CD4-positive, alpha-beta T cell treated with Interleukin-21 for 1 hour (primary cell): ENCODE measurements at regions not wholly inside any gene's neighbourhood (a gene's known extent, or its start where the extent isn't known, plus 50 kb on each side); places are given as distances from the start of the nearest gene placed in this dataset.

Source experiments
- DNase-seq: peaks from one replicate; pipeline ENCODE4 v3.0.0-alpha.2; 2020

DNA sequence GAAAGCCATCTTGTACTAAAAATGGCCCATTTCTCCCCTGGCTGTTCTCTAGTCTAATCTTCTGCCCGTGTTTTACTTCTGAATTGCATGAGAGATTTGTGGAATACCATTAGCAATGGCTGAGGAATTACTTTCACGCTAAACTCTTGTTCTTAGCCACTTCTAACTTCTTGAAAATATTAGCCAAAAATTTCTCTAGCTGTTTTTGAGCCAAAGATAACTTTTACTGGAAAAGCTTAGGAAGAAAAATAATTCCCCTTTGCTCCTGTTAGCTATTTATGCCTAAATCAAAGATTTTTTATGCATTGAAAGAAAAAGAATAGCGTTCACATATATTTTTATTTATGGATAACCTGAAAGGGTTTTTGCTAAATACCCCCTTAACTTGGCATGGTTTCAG is 287.8 kb downstream of the MTRR start:
- no peak for DNase-seq

GRCh38 chr5:8157320-8157822 is 288.4 kb downstream of the MTRR start:
- no peak for DNase-seq

- no peak for DNase-seq
Measured at GRCh38 chr5:8176101-8176693, 307.2 kb downstream of the MTRR start.

DNA sequence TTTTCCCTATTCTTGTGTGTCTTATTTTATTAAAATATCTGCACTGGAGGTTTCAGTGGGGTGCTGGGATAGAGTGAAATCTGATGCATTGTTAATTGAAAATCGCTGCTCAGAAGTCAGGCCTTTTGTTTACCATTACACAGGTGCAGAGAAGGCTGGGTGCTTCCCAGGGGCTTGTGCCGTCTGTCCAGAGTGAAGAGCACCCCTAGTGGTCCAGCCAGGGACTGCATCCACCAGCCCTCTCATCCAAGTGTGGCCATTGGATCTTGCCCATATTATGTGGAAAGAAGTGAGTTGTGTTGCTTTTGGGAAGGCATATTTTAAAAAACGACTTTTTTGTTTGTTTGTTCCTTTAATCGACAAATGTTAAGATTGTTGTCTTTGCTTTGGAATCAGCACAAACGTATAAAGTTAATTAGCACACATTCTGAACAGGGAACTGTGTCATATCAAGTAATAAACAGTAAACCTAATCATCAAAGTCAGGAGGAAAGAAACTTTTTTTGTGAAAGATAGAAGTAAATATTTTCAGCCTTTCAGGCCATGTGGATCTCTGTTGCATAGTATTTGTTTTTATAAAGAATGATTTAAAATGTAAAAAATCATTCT is 315.6 kb downstream of the MTRR start:
- DNase-seq: peak; percentile 15

GRCh38 chr5:8185852-8186251 is 316.9 kb downstream of the MTRR start:
- DNase-seq: no peak

- DNase-seq: no peak
Measured at GRCh38 chr5:8188874-8189565, 320.1 kb downstream of the MTRR start.

DNA sequence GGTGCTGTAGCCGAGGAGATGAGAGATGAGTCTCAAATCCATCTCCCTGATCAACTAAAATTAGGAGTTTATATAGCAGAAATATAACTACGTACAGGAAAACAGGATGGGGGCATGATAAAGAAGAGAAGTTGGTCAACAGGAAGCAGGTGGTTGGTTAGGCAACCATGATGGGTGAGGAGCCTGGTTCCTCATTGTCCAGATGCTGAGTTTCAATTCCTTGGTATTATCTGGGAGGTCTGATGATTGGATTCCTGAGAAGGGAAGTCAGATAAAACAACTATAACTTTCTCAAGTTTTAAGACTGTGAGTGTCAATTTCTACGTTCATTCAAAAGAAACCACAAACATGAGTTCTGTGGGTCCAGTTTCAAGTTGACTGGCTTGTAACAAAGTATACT is 323.9 kb downstream of the MTRR start:
- DNase-seq: no peak

- no peak for DNase-seq
Measured at GRCh38 chr5:8196061-8196460, 327.1 kb downstream of the MTRR start.

- DNase-seq: no peak
Measured at GRCh38 chr5:8208307-8208706, 339.4 kb downstream of the MTRR start.

DNA sequence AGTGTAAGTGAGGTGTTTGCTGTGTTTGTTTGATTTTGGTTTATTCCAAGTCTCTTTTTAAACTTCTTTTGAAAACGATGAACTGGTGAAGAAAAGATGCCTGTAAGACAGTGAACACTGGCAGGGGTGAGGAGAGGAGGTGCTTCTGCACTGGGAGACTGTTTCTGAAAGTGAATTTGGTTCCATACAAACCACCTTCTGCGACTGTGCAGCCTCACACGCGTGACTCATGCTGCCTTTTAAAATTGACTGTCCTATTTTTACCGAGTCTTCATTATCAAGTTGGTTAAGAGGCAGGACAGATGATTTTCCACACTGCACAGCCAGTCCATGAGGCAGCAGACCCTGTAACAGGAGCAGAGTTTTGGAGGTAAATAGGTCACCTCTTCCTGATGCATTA is 340.6 kb downstream of the MTRR start:
- DNase-seq: no peak

- DNase-seq: no peak
Measured at GRCh38 chr5:8213701-8214240, 344.8 kb downstream of the MTRR start.

DNA sequence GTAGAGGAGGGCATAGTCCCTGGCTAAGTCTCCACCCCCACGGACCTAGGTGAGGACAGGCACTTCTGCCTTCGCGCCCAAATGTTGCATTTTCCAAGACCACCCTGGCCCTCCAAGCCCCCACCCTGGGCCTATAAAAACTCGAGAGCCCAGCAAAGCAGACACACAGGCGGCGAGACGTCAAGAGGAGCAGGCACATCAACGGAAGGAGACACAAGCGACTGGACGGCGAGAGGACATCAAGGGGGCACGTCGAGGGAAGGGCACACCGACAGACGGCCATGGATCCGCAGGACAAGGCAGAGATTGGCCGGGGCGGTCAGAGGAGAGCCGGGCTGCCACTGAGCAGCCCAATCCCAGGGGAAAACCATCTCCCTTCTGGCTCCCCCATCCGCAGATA is 348.0 kb downstream of the MTRR start:
- DNase-seq: no peak

- no peak for DNase-seq
Measured at GRCh38 chr5:8226148-8226547, 357.2 kb downstream of the MTRR start.

DNA sequence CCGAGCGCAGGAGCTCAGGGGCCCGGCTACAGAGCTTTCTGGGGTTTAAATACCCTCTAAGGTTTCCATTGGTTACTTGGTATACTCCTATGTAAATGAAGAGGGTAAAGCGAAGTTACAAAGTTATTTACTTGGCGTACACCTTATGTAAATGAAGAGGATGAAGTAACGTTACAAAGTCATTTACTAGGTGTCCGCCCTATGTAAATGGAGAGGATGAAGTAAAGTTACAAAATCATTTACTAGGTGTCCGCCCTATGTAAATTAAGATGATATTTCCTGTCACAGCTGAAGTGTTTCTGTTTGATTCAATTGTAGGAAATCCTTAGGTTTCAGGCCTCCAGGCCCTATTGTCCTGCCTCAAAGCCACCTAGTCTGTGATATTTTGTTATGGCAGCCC is 358.2 kb downstream of the MTRR start:
- no peak for DNase-seq

DNA sequence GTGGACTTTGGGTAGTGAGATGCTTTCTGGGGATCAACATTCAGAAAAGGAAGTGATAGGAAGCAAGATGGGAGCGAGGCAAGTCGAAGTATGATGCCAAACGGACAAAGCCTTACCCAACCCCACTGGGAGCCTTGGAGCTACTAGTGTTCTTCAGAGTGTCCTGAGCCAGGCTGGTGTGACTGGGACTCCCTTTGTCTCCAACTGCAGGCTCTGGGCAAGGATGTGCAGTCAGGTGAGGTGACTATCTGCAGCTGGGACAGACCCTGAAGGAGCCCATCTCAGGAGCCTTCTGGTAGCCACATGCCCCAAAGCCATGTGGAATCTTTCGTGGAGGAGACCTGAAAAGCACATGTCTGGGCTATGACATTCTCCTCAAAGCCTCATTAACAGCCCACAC is 360.6 kb downstream of the MTRR start:
- DNase-seq: no peak

DNA sequence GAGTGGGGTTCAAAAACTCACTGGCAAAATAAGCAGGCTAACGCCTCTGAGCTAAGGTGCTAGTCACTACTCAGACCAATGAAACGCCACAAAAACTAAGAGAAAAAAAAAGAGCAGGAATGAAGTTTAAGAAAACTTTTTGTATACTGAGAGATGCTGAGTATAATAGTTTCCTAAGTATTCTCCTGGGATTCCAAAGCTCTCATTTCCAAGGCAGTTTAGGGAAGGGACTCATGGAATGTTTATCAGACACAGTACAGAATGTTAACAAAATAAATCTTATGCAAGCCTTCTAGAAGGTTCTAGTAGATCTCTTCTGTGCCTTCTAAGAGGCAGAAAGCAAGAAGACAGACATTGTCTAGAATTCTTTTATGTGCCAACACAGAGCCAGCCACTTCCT is 361.9 kb downstream of the MTRR start:
- no peak for DNase-seq

DNA sequence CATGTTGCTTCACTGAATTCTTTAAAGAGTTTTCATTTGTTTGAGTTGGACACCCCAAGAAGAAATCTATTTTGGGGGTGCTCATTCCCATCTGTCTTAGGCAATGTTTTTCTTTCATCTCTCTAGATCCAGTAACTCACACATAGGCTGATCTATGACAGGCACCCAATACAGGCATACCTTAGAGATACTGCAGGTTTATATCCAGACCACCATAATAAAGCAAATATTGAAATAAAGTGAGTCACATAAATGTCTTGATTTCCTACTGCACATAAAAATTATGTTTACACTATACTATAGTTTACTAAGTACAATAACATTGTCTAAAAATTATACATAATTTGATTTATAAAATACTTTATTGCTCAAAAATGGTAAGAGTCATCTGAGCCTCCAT is 364.5 kb downstream of the MTRR start:
- DNase-seq: no peak

GRCh38 chr5:8234179-8234770 is 365.3 kb downstream of the MTRR start:
- DNase-seq: no peak

- DNase-seq: no peak
Measured at GRCh38 chr5:8238080-8238479, 369.1 kb downstream of the MTRR start.

DNA sequence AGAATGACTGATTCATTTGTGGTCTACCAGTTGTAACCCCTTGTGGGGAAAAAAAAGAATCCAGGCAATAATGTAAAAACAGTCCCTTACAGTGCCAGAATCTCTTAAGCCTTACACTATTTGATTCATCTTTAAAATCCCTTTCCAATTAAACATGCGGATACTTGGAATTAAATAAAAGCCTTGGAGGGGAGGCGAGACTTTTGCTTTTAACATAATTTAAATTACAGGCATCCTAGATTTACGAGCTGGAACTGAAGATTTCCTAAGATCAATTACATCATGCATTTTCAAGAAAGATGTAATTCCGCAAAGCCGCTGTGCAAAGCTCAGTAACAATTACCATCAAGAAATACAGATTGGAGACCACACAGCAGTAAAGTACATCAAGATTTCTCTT is 370.2 kb downstream of the MTRR start:
- DNase-seq: no peak

GRCh38 chr5:8239646-8240045 is 370.7 kb downstream of the MTRR start:
- no peak for DNase-seq

GRCh38 chr5:8241076-8241475 is 372.1 kb downstream of the MTRR start:
- no peak for DNase-seq

- no peak for DNase-seq
Measured at GRCh38 chr5:8241558-8241957, 372.6 kb downstream of the MTRR start.
